ENCODE measurements at regions not wholly inside any gene's neighbourhood (a gene's known extent, or its start where the extent isn't known, plus 50 kb on each side); places are given as distances from the start of the nearest gene placed in this dataset.

- Histone ChIP-seq H3K27ac (ENCODE audit: low read length) (no peak overlapping the region), H3K4me1 (ENCODE audit: control insufficient read depth, insufficient read depth, low read length) (no peaks in the 10 kb centered on the region), H3K27me3 (ENCODE audit: control insufficient read depth, insufficient read depth, low read length) (no peaks in the 10 kb centered on the region), H3K9me3 (ENCODE audit: control insufficient read depth, low read depth, low read length) (no peaks in the 10 kb centered on the region), H3K36me3 (ENCODE audit: control insufficient read depth, insufficient read depth, low read length) (no peaks in the 10 kb centered on the region), H3K4me3 (ENCODE audit: low read length) (no peak overlapping the region)
- no peak for DNase-seq
- WGBS (ENCODE audit: insufficient coverage, low lambda C conversion rate) = 78% methylated on average over 6 of the region's 8 CpGs
These were observed 2097.1 kb downstream of the MAT2B start for GRCh38 chr5:165602529-165602928.

GRCh38 chr5:165607026-165607425, 2101.6 kb downstream of the MAT2B start:
- no peaks in the 10 kb centered on the region for H3K9me3 ChIP-seq (ENCODE audit: control insufficient read depth, low read depth, low read length)
- no peaks in the 10 kb centered on the region for H3K36me3 ChIP-seq (ENCODE audit: control insufficient read depth, insufficient read depth, low read length)
- H3K27me3 ChIP-seq (ENCODE audit: control insufficient read depth, insufficient read depth, low read length) = no peaks in the 10 kb centered on the region
- no peak overlapping the region for H3K4me3 ChIP-seq (ENCODE audit: low read length)
- no peak for DNase-seq
- H3K27ac ChIP-seq (ENCODE audit: low read length) = no peak overlapping the region
- no peaks in the 10 kb centered on the region for H3K4me1 ChIP-seq (ENCODE audit: control insufficient read depth, insufficient read depth, low read length)
- 100% methylated on average over 1 of the region's 12 CpGs for WGBS (ENCODE audit: insufficient coverage, low lambda C conversion rate)

- Histone ChIP-seq H3K4me3 (ENCODE audit: low read length) (no peak overlapping the region), H3K9me3 (ENCODE audit: control insufficient read depth, low read depth, low read length) (no peaks in the 10 kb centered on the region), H3K27me3 (ENCODE audit: control insufficient read depth, insufficient read depth, low read length) (no peaks in the 10 kb centered on the region), H3K36me3 (ENCODE audit: control insufficient read depth, insufficient read depth, low read length) (no peaks in the 10 kb centered on the region), H3K4me1 (ENCODE audit: control insufficient read depth, insufficient read depth, low read length) (no peaks in the 10 kb centered on the region), H3K27ac (ENCODE audit: low read length) (no peak overlapping the region)
- 100% methylated on average over 2 of the region's 2 CpGs for WGBS (ENCODE audit: insufficient coverage, low lambda C conversion rate)
- no peak for DNase-seq
These were observed 2104.5 kb downstream of the MAT2B start for GRCh38 chr5:165609871-165610270.

GRCh38 chr5:165616490-165617405, 2111.3 kb downstream of the MAT2B start:
- Histone ChIP-seq H3K4me1 (ENCODE audit: control insufficient read depth, insufficient read depth, low read length) (no peaks in the 10 kb centered on the region), H3K27ac (ENCODE audit: low read length) (no peak overlapping the region), H3K4me3 (ENCODE audit: low read length) (no peak overlapping the region), H3K27me3 (ENCODE audit: control insufficient read depth, insufficient read depth, low read length) (no peaks in the 10 kb centered on the region), H3K36me3 (ENCODE audit: control insufficient read depth, insufficient read depth, low read length) (no peaks in the 10 kb centered on the region), H3K9me3 (ENCODE audit: control insufficient read depth, low read depth, low read length) (no peaks in the 10 kb centered on the region)
- 89% methylated on average over 2 of the region's 2 CpGs for WGBS (ENCODE audit: insufficient coverage, low lambda C conversion rate)
- DNase-seq = no peak

GRCh38 chr5:165617491-165617890, 2112.1 kb downstream of the MAT2B start:
- no CpG with 5 or more reads among the region's 2 CpGs for WGBS (ENCODE audit: insufficient coverage, low lambda C conversion rate)
- no peaks in the 10 kb centered on the region for H3K9me3 ChIP-seq (ENCODE audit: control insufficient read depth, low read depth, low read length)

GRCh38 chr5:165620394-165620793, 2115.0 kb downstream of the MAT2B start:
- no peaks in the 10 kb centered on the region for H3K9me3 ChIP-seq (ENCODE audit: control insufficient read depth, low read depth, low read length)
- H3K4me3 ChIP-seq (ENCODE audit: low read length) = no peak overlapping the region
- H3K27me3 ChIP-seq (ENCODE audit: control insufficient read depth, insufficient read depth, low read length) = no peaks in the 10 kb centered on the region
- H3K4me1 ChIP-seq (ENCODE audit: control insufficient read depth, insufficient read depth, low read length) = no peaks in the 10 kb centered on the region
- DNase-seq = peak; percentile 9 to 17
- no peaks in the 10 kb centered on the region for H3K36me3 ChIP-seq (ENCODE audit: control insufficient read depth, insufficient read depth, low read length)
- H3K27ac ChIP-seq (ENCODE audit: low read length) = no peak overlapping the region
- no CpG with 5 or more reads among the region's 1 CpG for WGBS (ENCODE audit: insufficient coverage, low lambda C conversion rate)

More at GRCh38 chr5:165617491-165617890, 2112.1 kb downstream of the MAT2B start:
- no peak overlapping the region for H3K4me3 ChIP-seq (ENCODE audit: low read length)
- no peak overlapping the region for H3K27ac ChIP-seq (ENCODE audit: low read length)
- H3K27me3 ChIP-seq (ENCODE audit: control insufficient read depth, insufficient read depth, low read length) = no peaks in the 10 kb centered on the region
- no peaks in the 10 kb centered on the region for H3K4me1 ChIP-seq (ENCODE audit: control insufficient read depth, insufficient read depth, low read length)
- no peak for DNase-seq
- H3K36me3 ChIP-seq (ENCODE audit: control insufficient read depth, insufficient read depth, low read length) = no peaks in the 10 kb centered on the region

- Histone ChIP-seq H3K36me3 (ENCODE audit: control insufficient read depth, insufficient read depth, low read length) (no peaks in the 10 kb centered on the region), H3K27ac (ENCODE audit: low read length) (no peak overlapping the region), H3K4me3 (ENCODE audit: low read length) (no peak overlapping the region), H3K27me3 (ENCODE audit: control insufficient read depth, insufficient read depth, low read length) (no peaks in the 10 kb centered on the region), H3K4me1 (ENCODE audit: control insufficient read depth, insufficient read depth, low read length) (no peaks in the 10 kb centered on the region), H3K9me3 (ENCODE audit: control insufficient read depth, low read depth, low read length) (no peaks in the 10 kb centered on the region)
- 100% methylated on average over 1 of the region's 7 CpGs for WGBS (ENCODE audit: insufficient coverage, low lambda C conversion rate)
- peak in 1 of 2 donors; percentile 5 for DNase-seq
These were observed 2117.6 kb downstream of the MAT2B start for GRCh38 chr5:165622864-165623536.

GRCh38 chr5:165624166-165624946, 2118.9 kb downstream of the MAT2B start:
- H3K27me3 ChIP-seq (ENCODE audit: control insufficient read depth, insufficient read depth, low read length) = no peaks in the 10 kb centered on the region
- WGBS (ENCODE audit: insufficient coverage, low lambda C conversion rate) = no CpG with 5 or more reads among the region's 8 CpGs
- H3K9me3 ChIP-seq (ENCODE audit: control insufficient read depth, low read depth, low read length) = no peaks in the 10 kb centered on the region
- no peak overlapping the region for H3K27ac ChIP-seq (ENCODE audit: low read length)
- H3K36me3 ChIP-seq (ENCODE audit: control insufficient read depth, insufficient read depth, low read length) = no peaks in the 10 kb centered on the region
- DNase-seq = no peak
- no peak overlapping the region for H3K4me3 ChIP-seq (ENCODE audit: low read length)
- H3K4me1 ChIP-seq (ENCODE audit: control insufficient read depth, insufficient read depth, low read length) = no peaks in the 10 kb centered on the region

- Histone ChIP-seq H3K9me3 (ENCODE audit: control insufficient read depth, low read depth, low read length) (no peaks in the 10 kb centered on the region), H3K4me3 (ENCODE audit: low read length) (no peak overlapping the region), H3K27me3 (ENCODE audit: control insufficient read depth, insufficient read depth, low read length) (no peaks in the 10 kb centered on the region), H3K36me3 (ENCODE audit: control insufficient read depth, insufficient read depth, low read length) (no peaks in the 10 kb centered on the region), H3K27ac (ENCODE audit: low read length) (no peak overlapping the region), H3K4me1 (ENCODE audit: control insufficient read depth, insufficient read depth, low read length) (peaks cover 3% of the 10 kb centered on the region)
- no peak for DNase-seq
These were observed 2120.7 kb downstream of the MAT2B start for GRCh38 chr5:165626161-165626560.

GRCh38 chr5:165627548-165628170, 2122.2 kb downstream of the MAT2B start:
- 62% methylated on average over 3 of the region's 8 CpGs for WGBS (ENCODE audit: insufficient coverage, low lambda C conversion rate)
- Histone ChIP-seq H3K27me3 (ENCODE audit: control insufficient read depth, insufficient read depth, low read length) (no peaks in the 10 kb centered on the region), H3K36me3 (ENCODE audit: control insufficient read depth, insufficient read depth, low read length) (no peaks in the 10 kb centered on the region), H3K4me3 (ENCODE audit: low read length) (no peak overlapping the region), H3K4me1 (ENCODE audit: control insufficient read depth, insufficient read depth, low read length) (peaks cover 3% of the 10 kb centered on the region), H3K9me3 (ENCODE audit: control insufficient read depth, low read depth, low read length) (no peaks in the 10 kb centered on the region), H3K27ac (ENCODE audit: low read length) (no peak overlapping the region)
- DNase-seq = no peak
